ENCODE measurements at regions not wholly inside any gene's neighbourhood (a gene's known extent, or its start where the extent isn't known, plus 50 kb on each side); places are given as distances from the start of the nearest gene placed in this dataset.

- in situ Hi-C loops (cut with HindIII; ENCODE audit: low pct_ligation_motif_present, low sequenced_read_pairs), result no loop called here
- Histone ChIP-seq H3K4me3 (ENCODE audit: low read depth, low read length) (no peak overlapping the region), H3K36me3 (replicated peaks) (no peaks in the 10 kb centered on the region), H3K27ac (no peak overlapping the region), H3K27me3 (replicated peaks) (no peaks in the 10 kb centered on the region)
- DNase-seq, result peak; percentile 69
- TF ChIP-seq CTCF (IDR thresholded peaks at IDR 0.05; ENCODE audit: low read depth, low read length, missing control alignments), result peak; percentile 73
These were observed 133.7 kb downstream of the AEBP2 start for GRCh38 chr12:19572920-19573558.

- TF ChIP-seq CTCF (IDR thresholded peaks at IDR 0.05; ENCODE audit: low read depth, low read length, missing control alignments), result no peak
- Histone ChIP-seq H3K27ac (no peak overlapping the region), H3K36me3 (replicated peaks) (no peaks in the 10 kb centered on the region), H3K27me3 (replicated peaks) (no peaks in the 10 kb centered on the region), H3K4me3 (ENCODE audit: low read depth, low read length) (no peak overlapping the region)
- no peak for DNase-seq
- in situ Hi-C loops (cut with HindIII; ENCODE audit: low pct_ligation_motif_present, low sequenced_read_pairs), result no loop called here
These were observed 134.6 kb downstream of the AEBP2 start for GRCh38 chr12:19573866-19574265.

GRCh38 chr12:19574601-19575000 is 135.3 kb downstream of the AEBP2 start:
- H3K27me3 ChIP-seq (replicated peaks), result no peaks in the 10 kb centered on the region
- in situ Hi-C loops (cut with HindIII; ENCODE audit: low pct_ligation_motif_present, low sequenced_read_pairs), result no loop called here
- no peak overlapping the region for H3K27ac ChIP-seq
- H3K36me3 ChIP-seq (replicated peaks), result no peaks in the 10 kb centered on the region
- peak; percentile 38 for TF ChIP-seq CTCF (IDR thresholded peaks at IDR 0.05; ENCODE audit: low read depth, low read length, missing control alignments)
- no peak for DNase-seq
- H3K4me3 ChIP-seq (ENCODE audit: low read depth, low read length), result no peak overlapping the region

GRCh38 chr12:19575337-19576243 is 136.3 kb downstream of the AEBP2 start:
- in situ Hi-C loops (cut with HindIII; ENCODE audit: low pct_ligation_motif_present, low sequenced_read_pairs), result no loop called here
- Histone ChIP-seq H3K27me3 (replicated peaks) (no peaks in the 10 kb centered on the region), H3K36me3 (replicated peaks) (no peaks in the 10 kb centered on the region), H3K4me3 (ENCODE audit: low read depth, low read length) (no peak overlapping the region), H3K27ac (peak overlapping the region; percentile 77)
- no peak for TF ChIP-seq CTCF (IDR thresholded peaks at IDR 0.05; ENCODE audit: low read depth, low read length, missing control alignments)
- peak; percentile 72 for DNase-seq

- Histone ChIP-seq H3K4me3 (ENCODE audit: low read depth, low read length) (no peak overlapping the region), H3K36me3 (replicated peaks) (no peaks in the 10 kb centered on the region), H3K27me3 (replicated peaks) (no peaks in the 10 kb centered on the region), H3K27ac (no peak overlapping the region)
- TF ChIP-seq CTCF (IDR thresholded peaks at IDR 0.05; ENCODE audit: low read depth, low read length, missing control alignments), result no peak
- in situ Hi-C loops (cut with HindIII; ENCODE audit: low pct_ligation_motif_present, low sequenced_read_pairs), result no loop called here
- no peak for DNase-seq
These were observed 137.4 kb downstream of the AEBP2 start for GRCh38 chr12:19576506-19577280.

Data from brain microvascular endothelial cell (primary cell).